ENCODE measurements at regions not wholly inside any gene's neighbourhood (a gene's known extent, or its start where the extent isn't known, plus 50 kb on each side); places are given as distances from the start of the nearest gene placed in this dataset.

DNA sequence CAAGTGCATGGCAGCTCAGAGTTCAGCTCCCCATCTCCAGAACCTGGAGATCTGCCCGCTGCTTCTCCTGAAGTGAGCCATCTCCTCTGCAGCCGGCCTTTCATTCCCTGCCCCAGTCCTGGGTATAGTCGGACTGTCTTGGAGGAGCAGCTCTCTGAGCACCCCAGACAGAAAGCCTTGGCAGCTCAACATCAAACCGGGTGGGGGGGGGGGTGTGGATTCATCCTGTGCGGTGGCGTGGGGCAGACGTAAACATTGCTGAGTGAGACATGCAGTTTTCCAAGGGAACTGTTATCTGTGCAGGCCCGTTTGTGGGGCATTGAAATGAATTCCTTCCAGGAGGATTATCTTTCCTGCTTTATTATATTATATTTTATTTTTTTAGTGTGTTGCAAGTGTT is 125.9 kb upstream of the MYCN start:
- H3K9me3 ChIP-seq (ENCODE audit: insufficient read depth, low read length) = no peaks in the 10 kb centered on the region

DNA sequence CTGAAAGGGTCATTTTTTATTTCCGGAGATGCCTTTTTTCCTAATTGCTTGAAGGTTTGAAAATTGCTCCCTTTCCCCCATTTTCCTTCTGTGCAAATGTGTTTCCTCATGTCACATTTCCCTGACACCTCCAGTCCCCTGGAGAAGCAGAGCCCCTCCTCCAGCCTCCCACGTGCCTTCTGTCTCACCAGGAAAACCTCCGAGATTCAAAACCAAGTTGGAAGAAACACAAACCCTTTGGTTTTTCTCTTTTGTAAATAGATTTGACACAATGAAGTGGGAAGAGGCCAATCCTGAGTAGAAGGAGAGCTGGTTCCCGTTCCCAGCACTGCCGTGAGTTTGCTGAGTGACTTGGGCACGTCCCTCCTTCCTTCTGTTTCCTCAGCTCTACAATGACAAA is 125.4 kb upstream of the MYCN start:
- no peak overlapping the region for H3K9ac ChIP-seq (ENCODE audit: low read length)
- H3K27me3 ChIP-seq (ENCODE audit: low read depth, low read length) = no peaks in the 10 kb centered on the region
- no peaks in the 10 kb centered on the region for H3K79me2 ChIP-seq (ENCODE audit: low read length)
- H3K27ac ChIP-seq (ENCODE audit: low read length) = no peak overlapping the region
- TF ChIP-seq, protein P1, sequence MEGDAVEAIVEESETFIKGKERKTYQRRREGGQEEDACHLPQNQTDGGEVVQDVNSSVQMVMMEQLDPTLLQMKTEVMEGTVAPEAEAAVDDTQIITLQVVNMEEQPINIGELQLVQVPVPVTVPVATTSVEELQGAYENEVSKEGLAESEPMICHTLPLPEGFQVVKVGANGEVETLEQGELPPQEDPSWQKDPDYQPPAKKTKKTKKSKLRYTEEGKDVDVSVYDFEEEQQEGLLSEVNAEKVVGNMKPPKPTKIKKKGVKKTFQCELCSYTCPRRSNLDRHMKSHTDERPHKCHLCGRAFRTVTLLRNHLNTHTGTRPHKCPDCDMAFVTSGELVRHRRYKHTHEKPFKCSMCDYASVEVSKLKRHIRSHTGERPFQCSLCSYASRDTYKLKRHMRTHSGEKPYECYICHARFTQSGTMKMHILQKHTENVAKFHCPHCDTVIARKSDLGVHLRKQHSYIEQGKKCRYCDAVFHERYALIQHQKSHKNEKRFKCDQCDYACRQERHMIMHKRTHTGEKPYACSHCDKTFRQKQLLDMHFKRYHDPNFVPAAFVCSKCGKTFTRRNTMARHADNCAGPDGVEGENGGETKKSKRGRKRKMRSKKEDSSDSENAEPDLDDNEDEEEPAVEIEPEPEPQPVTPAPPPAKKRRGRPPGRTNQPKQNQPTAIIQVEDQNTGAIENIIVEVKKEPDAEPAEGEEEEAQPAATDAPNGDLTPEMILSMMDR (IDR thresholded peaks at IDR 0.05; ENCODE audit: low read depth, low read length) = no peak
- TF ChIP-seq EZH2phosphoT487 (IDR thresholded peaks at IDR 0.05; ENCODE audit: low read depth) = no peak
- no peak overlapping the region for H3K4me3 ChIP-seq (ENCODE audit: low read length)
- no peaks in the 10 kb centered on the region for H4K20me1 ChIP-seq (ENCODE audit: insufficient read depth, low read length)
- H2AFZ ChIP-seq (ENCODE audit: low read depth, low read length) = no peak overlapping the region
- H3K36me3 ChIP-seq (replicated peaks; ENCODE audit: low read depth, low read length) = no peaks in the 10 kb centered on the region
- peaks cover 18% of the 10 kb centered on the region for H3K4me1 ChIP-seq (ENCODE audit: low read length)
- H3K4me2 ChIP-seq (ENCODE audit: low read length) = no peak overlapping the region
- no peaks in the 10 kb centered on the region for H3K9me3 ChIP-seq (ENCODE audit: insufficient read depth, low read length)

More for the DNA sequence above, 125.9 kb upstream of the MYCN start:
- Histone ChIP-seq H3K4me1 (ENCODE audit: low read length) (peaks cover 18% of the 10 kb centered on the region), H2AFZ (ENCODE audit: low read depth, low read length) (no peak overlapping the region), H3K79me2 (ENCODE audit: low read length) (no peaks in the 10 kb centered on the region), H3K27ac (ENCODE audit: low read length) (no peak overlapping the region), H3K27me3 (ENCODE audit: low read depth, low read length) (no peaks in the 10 kb centered on the region), H3K36me3 (replicated peaks; ENCODE audit: low read depth, low read length) (no peaks in the 10 kb centered on the region), H3K4me2 (ENCODE audit: low read length) (no peak overlapping the region), H3K4me3 (ENCODE audit: low read length) (no peak overlapping the region), H3K9ac (ENCODE audit: low read length) (no peak overlapping the region), H4K20me1 (ENCODE audit: insufficient read depth, low read length) (no peaks in the 10 kb centered on the region)
- no peak for TF ChIP-seq EZH2phosphoT487 (IDR thresholded peaks at IDR 0.05; ENCODE audit: low read depth)
- TF ChIP-seq, protein P1 (IDR thresholded peaks at IDR 0.05; ENCODE audit: low read depth, low read length) = no peak

DNA sequence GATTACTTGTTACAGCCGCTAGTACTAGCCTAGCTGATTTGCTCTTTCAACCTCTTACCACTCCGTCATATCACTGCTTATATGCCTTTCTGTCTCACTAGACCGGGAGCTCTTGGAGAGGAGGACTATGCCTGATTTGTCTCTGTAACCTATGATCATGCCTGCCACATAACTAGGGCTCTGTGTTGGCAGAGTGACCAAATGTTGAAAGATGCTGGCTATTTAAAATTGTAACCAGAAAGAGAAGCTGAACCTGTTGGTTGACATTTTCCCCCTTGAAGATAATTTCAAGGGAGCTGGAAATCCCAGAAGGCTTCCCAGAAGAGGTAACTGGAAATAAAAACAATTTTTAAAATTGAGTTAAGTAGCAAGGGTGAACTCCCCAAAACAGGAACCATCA is 124.1 kb upstream of the MYCN start:
- Histone ChIP-seq H3K36me3 (replicated peaks; ENCODE audit: low read depth, low read length) (no peaks in the 10 kb centered on the region), H3K9me3 (ENCODE audit: insufficient read depth, low read length) (no peaks in the 10 kb centered on the region), H4K20me1 (ENCODE audit: insufficient read depth, low read length) (no peaks in the 10 kb centered on the region), H3K4me3 (ENCODE audit: low read length) (no peak overlapping the region), H3K27me3 (ENCODE audit: low read depth, low read length) (no peaks in the 10 kb centered on the region), H3K4me1 (ENCODE audit: low read length) (peaks cover 18% of the 10 kb centered on the region), H3K27ac (ENCODE audit: low read length) (no peak overlapping the region), H3K79me2 (ENCODE audit: low read length) (no peaks in the 10 kb centered on the region), H3K4me2 (ENCODE audit: low read length) (no peak overlapping the region), H2AFZ (ENCODE audit: low read depth, low read length) (no peak overlapping the region), H3K9ac (ENCODE audit: low read length) (no peak overlapping the region)
- no peak for TF ChIP-seq EZH2phosphoT487 (IDR thresholded peaks at IDR 0.05; ENCODE audit: low read depth)
- TF ChIP-seq, protein P1 (IDR thresholded peaks at IDR 0.05; ENCODE audit: low read depth, low read length) = no peak

DNA sequence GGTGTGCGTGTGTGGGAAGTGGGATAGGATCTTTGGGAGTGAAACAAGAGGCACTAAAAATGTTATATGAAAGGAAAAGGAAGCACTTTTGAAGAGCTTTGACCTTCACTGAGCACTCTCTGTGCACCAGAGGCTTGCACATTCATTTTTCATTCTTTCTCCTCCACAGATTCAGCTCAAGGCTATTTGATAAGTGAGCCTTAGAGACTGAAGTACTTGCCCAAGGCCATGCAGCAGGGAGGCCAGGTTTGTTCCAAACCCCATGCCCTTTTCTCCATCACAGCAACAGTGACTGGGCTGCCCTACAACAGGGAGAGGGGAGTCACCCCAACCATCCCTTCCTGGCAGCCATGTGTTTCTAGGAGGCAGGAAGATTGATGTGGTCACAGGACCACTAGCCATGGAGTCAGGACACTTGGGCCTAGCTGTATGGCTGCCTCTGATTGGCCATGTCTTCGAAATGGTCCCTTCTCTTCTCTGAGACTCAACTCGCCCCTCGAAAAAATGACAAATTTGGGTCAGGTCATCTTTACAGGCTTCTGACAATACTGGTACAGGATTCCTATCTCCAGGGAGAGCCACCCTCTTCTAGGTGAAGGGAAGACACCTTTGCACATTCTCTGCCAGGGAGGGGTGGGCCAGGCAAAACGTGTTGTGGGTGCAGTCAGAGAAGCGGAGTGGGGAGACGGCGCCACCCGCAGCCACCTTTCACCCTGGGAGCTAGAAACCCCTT is 123.5 kb upstream of the MYCN start:
- Histone ChIP-seq H3K27me3 (ENCODE audit: low read depth, low read length) (no peaks in the 10 kb centered on the region), H3K4me2 (ENCODE audit: low read length) (no peak overlapping the region), H3K4me1 (ENCODE audit: low read length) (peaks cover 14% of the 10 kb centered on the region), H3K27ac (ENCODE audit: low read length) (no peak overlapping the region), H3K79me2 (ENCODE audit: low read length) (no peaks in the 10 kb centered on the region), H3K9ac (ENCODE audit: low read length) (no peak overlapping the region), H2AFZ (ENCODE audit: low read depth, low read length) (no peak overlapping the region), H4K20me1 (ENCODE audit: insufficient read depth, low read length) (no peaks in the 10 kb centered on the region), H3K36me3 (replicated peaks; ENCODE audit: low read depth, low read length) (no peaks in the 10 kb centered on the region), H3K4me3 (ENCODE audit: low read length) (no peak overlapping the region), H3K9me3 (ENCODE audit: insufficient read depth, low read length) (no peaks in the 10 kb centered on the region)
- TF ChIP-seq, protein P1 (IDR thresholded peaks at IDR 0.05; ENCODE audit: low read depth, low read length) = no peak
- no peak for TF ChIP-seq EZH2phosphoT487 (IDR thresholded peaks at IDR 0.05; ENCODE audit: low read depth)

All from OCI-LY3 (cell line).